GM06990 (cell line): ENCODE measurements at regions not wholly inside any gene's neighbourhood (a gene's known extent, or its start where the extent isn't known, plus 50 kb on each side); places are given as distances from the start of the nearest gene placed in this dataset.

Source experiments
- DNase-seq: peaks from one replicate; pipeline ENCODE4 v3.0.0-alpha.2; 2011; ENCODE audit not compliant: insufficient read length; ENCODE audit errors: extremely low read depth
- H3K27me3 ChIP-seq: replicated peaks from 2 replicates; pipeline ENCODE4 v1.6.0; 2011; ENCODE audit warnings: low read length; ENCODE audit not compliant: control insufficient read depth, insufficient read depth
- H3K36me3 ChIP-seq: 2 replicates; pipeline ENCODE4 v1.5.1; 2011; ENCODE audit warnings: low read length; ENCODE audit not compliant: control insufficient read depth, insufficient read depth
- H3K4me3 ChIP-seq: replicated peaks from 2 replicates; pipeline ENCODE4 v1.5.1; 2011; ENCODE audit warnings: low read depth, mild to moderate bottlenecking, control low read depth, low read length
- CTCF ChIP-seq: IDR thresholded peaks from 2 replicates; pipeline ENCODE4 v1.5.1; 2011; ENCODE audit warnings: low read length, control low read depth, mild to moderate bottlenecking, inconsistent platforms; ENCODE audit not compliant: insufficient read depth, poor library complexity, severe bottlenecking

- Histone ChIP-seq H3K4me3 (no peak overlapping the region), H3K36me3 (no peaks in the 10 kb centered on the region)
Observed at GRCh38 chr5:110324876-110325275, 401.6 kb downstream of the TMEM232 start.

GRCh38 chr5:110329955-110330525, 396.4 kb downstream of the TMEM232 start:
- Histone ChIP-seq H3K36me3 (no peaks in the 10 kb centered on the region), H3K4me3 (no peak overlapping the region), H3K27me3 (no peaks in the 10 kb centered on the region)
- no peak for DNase-seq
- TF ChIP-seq CTCF = no peak

More at GRCh38 chr5:110324876-110325275, 401.6 kb downstream of the TMEM232 start:
- no peak for TF ChIP-seq CTCF
- H3K27me3 ChIP-seq = no peaks in the 10 kb centered on the region
- no peak for DNase-seq

- H3K36me3 ChIP-seq = no peaks in the 10 kb centered on the region
Observed at GRCh38 chr5:110333384-110333783, 393.1 kb downstream of the TMEM232 start.

GRCh38 chr5:110335361-110336066, 391.0 kb downstream of the TMEM232 start:
- Histone ChIP-seq H3K36me3 (no peaks in the 10 kb centered on the region), H3K27me3 (no peaks in the 10 kb centered on the region), H3K4me3 (no peak overlapping the region)
- no peak for TF ChIP-seq CTCF
- no peak for DNase-seq

More at GRCh38 chr5:110333384-110333783, 393.1 kb downstream of the TMEM232 start:
- H3K27me3 ChIP-seq = no peaks in the 10 kb centered on the region
- peak; percentile 37 for TF ChIP-seq CTCF
- H3K4me3 ChIP-seq = no peak overlapping the region
- no peak for DNase-seq

GRCh38 chr5:110338341-110339083, 388.0 kb downstream of the TMEM232 start:
- no peak for TF ChIP-seq CTCF
- Histone ChIP-seq H3K36me3 (no peaks in the 10 kb centered on the region), H3K4me3 (no peak overlapping the region), H3K27me3 (no peaks in the 10 kb centered on the region)
- no peak for DNase-seq
